HepG2 (cell line): ENCODE measurements at regions not wholly inside any gene's neighbourhood (a gene's known extent, or its start where the extent isn't known, plus 50 kb on each side); places are given as distances from the start of the nearest gene placed in this dataset.

ENCODE experiments used
- ATAC-seq: fragments of 200-7000 bp; cut with Tn5 transposase; 3 replicates; pipeline ENCODE4 v1.9.1; 2020; ENCODE audit warnings: mild to moderate bottlenecking, moderate library complexity
- BruUV-seq: library from RNA; stranded (reverse); fragments of 400-500 nt; replicated peaks from 2 replicates; lab custom pipeline; 2021; lab: Mats Ljungman, UMichigan
- CTCF ChIA-PET: fragments of 300-600 bp; formaldehyde crosslinking; extraction: SDS; loops from one replicate; lab custom pipeline; 2021; ENCODE audit warnings: low total read pairs, inconsistent platforms, low intra/inter-chr PET ratio; lab: Yijun Ruan, JAX
- POLR2A ChIA-PET: fragments of 350-600 bp; sonication (Branson Sonifier 250); formaldehyde crosslinking; loops from one replicate; lab custom pipeline; 2020; ENCODE audit warnings: antibody characterized with exemption, inconsistent platforms; lab: Yijun Ruan, JAX
- DNase-seq: peaks from one replicate; pipeline ENCODE4 v3.0.0-alpha.2; 2015; ENCODE audit warnings: low spot score
- FAIRE-seq: peaks from 3 replicates; lab custom pipeline; 2011; peaks lifted over from hg19 to GRCh38; lab: Jason Lieb, UNC
- H2AFZ ChIP-seq: one replicate; pipeline ENCODE4 v1.6.1; 2011; ENCODE audit warnings: low read length, inconsistent platforms
- H3K27ac ChIP-seq: fragments of 300-600 bp; 3 replicates; pipeline ENCODE4 v1.8.0; 2011; ENCODE audit warnings: mixed run types, mild to moderate bottlenecking, mixed read lengths, low read length, inconsistent platforms; ENCODE audit not compliant: insufficient read depth; ENCODE audit errors: extremely low read length
- H3K27me3 ChIP-seq, 2 experiments: fragments of 200-600 bp in 1 of 2; 2 replicates in 1 of 2; 3 replicates in 1 of 2; pipeline versions ENCODE4 v1.6.0 to v1.8.0; 2011; ENCODE audit warnings: low read length in 2 of 2, mild to moderate bottlenecking in 2 of 2, moderate library complexity in 2 of 2, inconsistent platforms in 1 of 2; ENCODE audit not compliant: insufficient read depth in 2 of 2, control insufficient read depth in 1 of 2
- H3K36me3 ChIP-seq, 2 experiments: fragments of 200-600 bp in 1 of 2; replicated peaks in 1 of 2; 2 replicates in 1 of 2; 3 replicates in 1 of 2; pipeline versions ENCODE4 v1.5.1 to v1.8.0; 2011; ENCODE audit warnings: low read length in 2 of 2, inconsistent platforms in 1 of 2; ENCODE audit not compliant: insufficient read depth in 2 of 2, control insufficient read depth in 1 of 2
- H3K4me1 ChIP-seq: 2 replicates; pipeline ENCODE4 v1.5.1; 2012; ENCODE audit warnings: low read length, inconsistent platforms; ENCODE audit not compliant: insufficient read depth
- H3K4me2 ChIP-seq: 2 replicates; pipeline ENCODE4 v1.6.0; 2011; ENCODE audit warnings: low read depth, low read length, inconsistent platforms
- H3K4me3 ChIP-seq, 3 experiments: fragments of 200-600 bp in 1 of 3; sonication (generic), shearing (Covaris generic) in 1 of 3; replicated peaks in 1 of 3; 2 replicates each; pipeline ENCODE4 v1.5.1; 2011 to 2016; ENCODE audit warnings: low read length in 3 of 3, inconsistent platforms in 2 of 3, low read depth in 2 of 3, mild to moderate bottlenecking in 2 of 3, control low read depth in 1 of 3, mixed read lengths in 1 of 3; ENCODE audit not compliant: insufficient read depth in 1 of 3
- H3K79me2 ChIP-seq: one replicate; pipeline ENCODE4 v1.6.1; 2011; ENCODE audit warnings: low read length, inconsistent platforms; ENCODE audit not compliant: insufficient read depth
- H3K9ac ChIP-seq: 2 replicates; pipeline ENCODE4 v1.6.0; 2011; ENCODE audit warnings: mild to moderate bottlenecking, low read depth, low read length, inconsistent platforms; ENCODE audit not compliant: insufficient read depth
- H3K9me3 ChIP-seq: 2 replicates; pipeline ENCODE4 v1.5.1; 2012; ENCODE audit warnings: mild to moderate bottlenecking, low read length
- H4K20me1 ChIP-seq: 2 replicates; pipeline ENCODE4 v1.6.0; 2011; ENCODE audit warnings: inconsistent platforms, mild to moderate bottlenecking, low read length, moderate library complexity; ENCODE audit not compliant: insufficient read depth
- XRCC5 ChIP-seq: fragments of 200-400 bp; formaldehyde crosslinking; optimal IDR thresholded peaks from 2 replicates; pipeline ENCODE3; 2017; ENCODE audit warnings: mild to moderate bottlenecking, low read length
- ZNF263 ChIP-seq: sonication (generic); formaldehyde crosslinking; IDR thresholded peaks from 2 replicates; pipeline ENCODE4 v1.4.0; 2020; ENCODE audit warnings: missing genetic modification reagents
- ZNF275 ChIP-seq: sonication (generic); formaldehyde crosslinking; IDR thresholded peaks from 2 replicates; pipeline ENCODE4 v1.8.0; 2022; ENCODE audit warnings: missing genetic modification reagents, mild to moderate bottlenecking, inconsistent platforms, borderline replicate concordance
- ZNF580 ChIP-seq: IDR thresholded peaks from 2 replicates; pipeline ENCODE4 v1.6.1; 2016; ENCODE audit warnings: low read depth, borderline replicate concordance
- ZNF841 ChIP-seq: sonication (generic); formaldehyde crosslinking; IDR thresholded peaks from 2 replicates; pipeline ENCODE4 v1.8.1; 2023; ENCODE audit warnings: missing genetic modification reagents, borderline replicate concordance
- WGBS: methylation state at CpG from one replicate; pipeline ENCODE4 v1.1.6; 2017; ENCODE audit warnings: low lambda C conversion rate; 5-methylcytosine and 5-hydroxymethylcytosine counted together
- in situ Hi-C: cut with HindIII; loops from 2 replicates; pipeline ENCODE4 v1.10.0; 2017; ENCODE audit warnings: low pct_unique_long_range_greater_than_20kb; ENCODE audit not compliant: extremely low pct_ligation_motif_present
- intact Hi-C: fragments of 100-400 bp; cut with micrococcal nuclease; formaldehyde crosslinking; loops from one replicate; pipeline ENCODE4 v1.10.0; 2022; ENCODE audit not compliant: unreplicated experiment

GRCh38 chr10:33071857-33072256, 113.8 kb upstream of the ITGB1 start:
- no peak for ATAC-seq
- TF ChIP-seq ZNF580 = no peak
- TF ChIP-seq, all 625 proteins: peak for 0
- no TSS peak for BruUV-seq
- 6% methylated on average over 2 of the region's 2 CpGs for WGBS
- Histone ChIP-seq H3K79me2 (no peaks in the 10 kb centered on the region), H3K4me3 (no peak overlapping the region), H3K9ac (no peak overlapping the region), H3K27ac (no peak overlapping the region), H3K4me2 (no peak overlapping the region), H3K9me3 (no peaks in the 10 kb centered on the region), H3K4me1 (no peaks in the 10 kb centered on the region), H3K36me3 (no peaks in the 10 kb centered on the region), H3K27me3 (no peaks in the 10 kb centered on the region), H2AFZ (no peak overlapping the region), H4K20me1 (no peaks in the 10 kb centered on the region)
- in situ Hi-C loops = no loop called here
- intact Hi-C loops = no loop called here
- ChIA-PET CTCF (no interaction called here), POLR2A (no interaction called here)
- no peak for DNase-seq
- FAIRE-seq = no peak

GRCh38 chr10:33070101-33070500, 112.1 kb upstream of the ITGB1 start:
- intact Hi-C loops = no loop called here
- in situ Hi-C loops = no loop called here
- H2AFZ ChIP-seq = no peak overlapping the region
- H4K20me1 ChIP-seq = no peaks in the 10 kb centered on the region
- no peak overlapping the region for H3K4me3 ChIP-seq
- no peaks in the 10 kb centered on the region for H3K9me3 ChIP-seq
- no peak overlapping the region for H3K4me2 ChIP-seq
- ChIA-PET CTCF (no interaction called here), POLR2A (no interaction called here)
- no peak for DNase-seq
- H3K79me2 ChIP-seq = no peaks in the 10 kb centered on the region
- H3K27ac ChIP-seq = no peak overlapping the region
- H3K27me3 ChIP-seq = no peaks in the 10 kb centered on the region; a peak in 1 of 5 replicates
- ATAC-seq = no peak
- 45% methylated on average over 6 of the region's 6 CpGs for WGBS
- no peak for FAIRE-seq
- no peak overlapping the region for H3K9ac ChIP-seq
- no TSS peak for BruUV-seq
- H3K36me3 ChIP-seq = no peaks in the 10 kb centered on the region
- TF ChIP-seq XRCC5 = no peak
- TF ChIP-seq ZNF275 (CRISPR knock-in tag) = no peak
- no peak for TF ChIP-seq ZNF841 (CRISPR knock-in tag)
- TF ChIP-seq ZNF263 = no peak
- no peaks in the 10 kb centered on the region for H3K4me1 ChIP-seq
